Natural killer cell treated with Interleukin-12 subunit alpha and Interleukin-12 subunit beta and Interleukin-15 and Interleukin-18, amount 100 ng/mL, for 72 hours (primary cell): ENCODE measurements at regions not wholly inside any gene's neighbourhood (a gene's known extent, or its start where the extent isn't known, plus 50 kb on each side); places are given as distances from the start of the nearest gene placed in this dataset.
"Not testable (repeated sequence)": the region's sequence is repeated elsewhere in the genome, so short reads cannot be mapped to it uniquely, and the experiment has no call there.

Source experiments
- ATAC-seq, 2 donors: fragments of 150-1000 bp; cut with Tn5 transposase in 1 of 2; sonication (Bioruptor Pico), chemical (Tn5 transposase) in 1 of 2; 2 replicates each; pipeline ENCODE4 v1.10.0; 2021
- DNase-seq: peaks from one replicate; pipeline ENCODE4 v3.0.0; 2022; ENCODE audit warnings: low spot score
- H3K27ac Mint-ChIP-seq, 2 donors: 1 replicate in 1 of 2; 2 replicates in 1 of 2; pipeline ENCODE4 v1.8.0; 2022; ENCODE audit warnings: mixed read lengths in 2 of 2, mild to moderate bottlenecking in 1 of 2, moderate library complexity in 1 of 2
- H3K27me3 Mint-ChIP-seq, 2 donors: 1 replicate in 1 of 2; 2 replicates in 1 of 2; pipeline ENCODE4 v1.8.0; 2022; ENCODE audit warnings: mixed read lengths in 2 of 2
- H3K36me3 Mint-ChIP-seq: one replicate; pipeline ENCODE4 v1.8.0; 2022; ENCODE audit warnings: mixed read lengths
- H3K4me1 Mint-ChIP-seq, 2 donors: 1 replicate in 1 of 2; 2 replicates in 1 of 2; pipeline ENCODE4 v1.8.0; 2022; ENCODE audit warnings: low read depth in 2 of 2, mixed read lengths in 2 of 2, mild to moderate bottlenecking in 1 of 2
- H3K4me3 Mint-ChIP-seq: one replicate; pipeline ENCODE4 v1.8.0; 2022; ENCODE audit warnings: mixed read lengths
- H3K9me3 Mint-ChIP-seq: 2 replicates; pipeline ENCODE4 v1.8.0; 2022; ENCODE audit warnings: mixed read lengths

- H3K27ac Mint-ChIP-seq, DNase-seq: not testable (repeated sequence)
Observed at GRCh38 chr9:22508354-22508753, 61.7 kb downstream of the DMRTA1 start.

GRCh38 chr9:22508790-22509189, 62.2 kb downstream of the DMRTA1 start:
- H3K4me1 Mint-ChIP-seq: no peaks in the 10 kb centered on the region
- H3K9me3 Mint-ChIP-seq: peaks cover 12% of the 10 kb centered on the region
- DNase-seq (no peak), ATAC-seq (no peak)
- no peak overlapping the region for H3K4me3 Mint-ChIP-seq
- no peaks in the 10 kb centered on the region for H3K36me3 Mint-ChIP-seq
- H3K27me3 Mint-ChIP-seq: no peaks in the 10 kb centered on the region
- H3K27ac Mint-ChIP-seq: no peak overlapping the region

More at GRCh38 chr9:22508354-22508753, 61.7 kb downstream of the DMRTA1 start:
- not testable (repeated sequence) for H3K36me3 Mint-ChIP-seq, H3K4me3 Mint-ChIP-seq, H3K27me3 Mint-ChIP-seq, ATAC-seq, H3K4me1 Mint-ChIP-seq
- peaks cover 12% of the 10 kb centered on the region for H3K9me3 Mint-ChIP-seq

- Mint-ChIP-seq H3K27me3 (no peaks in the 10 kb centered on the region), H3K4me1 (no peaks in the 10 kb centered on the region), H3K27ac (no peak overlapping the region), H3K4me3 (no peak overlapping the region), H3K9me3 (peaks cover 4% of the 10 kb centered on the region), H3K36me3 (no peaks in the 10 kb centered on the region)
- ATAC-seq: no peak
- no peak for DNase-seq
Observed at GRCh38 chr9:22512495-22512894, 65.9 kb downstream of the DMRTA1 start.

- no peak for ATAC-seq
- H3K9me3 Mint-ChIP-seq: no peaks in the 10 kb centered on the region
- H3K36me3 Mint-ChIP-seq: no peaks in the 10 kb centered on the region
- H3K27ac Mint-ChIP-seq: no peak overlapping the region
- H3K4me3 Mint-ChIP-seq: no peak overlapping the region
- no peaks in the 10 kb centered on the region for H3K27me3 Mint-ChIP-seq
- no peaks in the 10 kb centered on the region for H3K4me1 Mint-ChIP-seq
- DNase-seq: no peak
Observed at GRCh38 chr9:22514871-22515270, 68.2 kb downstream of the DMRTA1 start.

- no peaks in the 10 kb centered on the region for H3K27me3 Mint-ChIP-seq
- no peak for ATAC-seq
- no peaks in the 10 kb centered on the region for H3K4me1 Mint-ChIP-seq
- no peaks in the 10 kb centered on the region for H3K36me3 Mint-ChIP-seq
- no peak overlapping the region for H3K27ac Mint-ChIP-seq
- H3K4me3 Mint-ChIP-seq: no peak overlapping the region
- peaks cover 10% of the 10 kb centered on the region for H3K9me3 Mint-ChIP-seq
- DNase-seq: no peak
Observed at GRCh38 chr9:22522206-22522740, 75.6 kb downstream of the DMRTA1 start.

- no peak overlapping the region for H3K4me3 Mint-ChIP-seq
- ATAC-seq: no peak
- no peaks in the 10 kb centered on the region for H3K27me3 Mint-ChIP-seq
- H3K9me3 Mint-ChIP-seq: peaks cover 17% of the 10 kb centered on the region
- DNase-seq: no peak
- no peak overlapping the region for H3K27ac Mint-ChIP-seq
- no peaks in the 10 kb centered on the region for H3K4me1 Mint-ChIP-seq
- H3K36me3 Mint-ChIP-seq: no peaks in the 10 kb centered on the region
Observed at GRCh38 chr9:22528485-22528884, 81.9 kb downstream of the DMRTA1 start.

- Mint-ChIP-seq H3K4me3 (no peak overlapping the region), H3K27ac (no peak overlapping the region), H3K27me3 (no peaks in the 10 kb centered on the region), H3K4me1 (no peaks in the 10 kb centered on the region), H3K36me3 (no peaks in the 10 kb centered on the region), H3K9me3 (peaks cover 25% of the 10 kb centered on the region)
- DNase-seq (no peak), ATAC-seq (no peak)
Observed at GRCh38 chr9:22529426-22530199, 83.0 kb downstream of the DMRTA1 start.

GRCh38 chr9:22535780-22536179, 89.2 kb downstream of the DMRTA1 start:
- Mint-ChIP-seq H3K27ac (no peak overlapping the region), H3K36me3 (no peaks in the 10 kb centered on the region), H3K27me3 (no peaks in the 10 kb centered on the region), H3K9me3 (peaks cover 16% of the 10 kb centered on the region), H3K4me1 (no peaks in the 10 kb centered on the region), H3K4me3 (no peak overlapping the region)
- ATAC-seq (no peak), DNase-seq (no peak)

GRCh38 chr9:22537721-22538120, 91.1 kb downstream of the DMRTA1 start:
- H3K27ac Mint-ChIP-seq: no peak overlapping the region
- no peaks in the 10 kb centered on the region for H3K27me3 Mint-ChIP-seq
- H3K4me1 Mint-ChIP-seq: no peaks in the 10 kb centered on the region
- no peak overlapping the region for H3K4me3 Mint-ChIP-seq
- H3K36me3 Mint-ChIP-seq: no peaks in the 10 kb centered on the region
- ATAC-seq (no peak), DNase-seq (no peak)
- peaks cover 17% of the 10 kb centered on the region for H3K9me3 Mint-ChIP-seq

- Mint-ChIP-seq H3K27ac (no peak overlapping the region), H3K4me3 (no peak overlapping the region), H3K4me1 (no peaks in the 10 kb centered on the region), H3K27me3 (no peaks in the 10 kb centered on the region), H3K36me3 (no peaks in the 10 kb centered on the region), H3K9me3 (peaks cover 7% of the 10 kb centered on the region)
- DNase-seq: no peak
- no peak for ATAC-seq
Observed at GRCh38 chr9:22548625-22549024, 102.0 kb downstream of the DMRTA1 start.

- Mint-ChIP-seq H3K4me1 (no peaks in the 10 kb centered on the region), H3K4me3 (no peak overlapping the region), H3K27me3 (no peaks in the 10 kb centered on the region), H3K27ac (no peak overlapping the region), H3K36me3 (peaks cover 14% of the 10 kb centered on the region), H3K9me3 (peaks cover 39% of the 10 kb centered on the region)
- ATAC-seq: no peak
- no peak for DNase-seq
Observed at GRCh38 chr9:22574740-22575139, 128.1 kb downstream of the DMRTA1 start.

GRCh38 chr9:22580788-22581187, 134.2 kb downstream of the DMRTA1 start:
- peaks cover 28% of the 10 kb centered on the region for H3K9me3 Mint-ChIP-seq
- no peaks in the 10 kb centered on the region for H3K36me3 Mint-ChIP-seq
- H3K4me3 Mint-ChIP-seq: no peak overlapping the region
- ATAC-seq (no peak), DNase-seq (no peak)
- H3K27ac Mint-ChIP-seq: no peak overlapping the region
- H3K27me3 Mint-ChIP-seq: no peaks in the 10 kb centered on the region
- H3K4me1 Mint-ChIP-seq: no peaks in the 10 kb centered on the region

- Mint-ChIP-seq H3K4me1 (no peaks in the 10 kb centered on the region), H3K4me3 (no peak overlapping the region), H3K36me3 (peaks cover 2% of the 10 kb centered on the region), H3K9me3 (peaks cover 24% of the 10 kb centered on the region), H3K27ac (no peak overlapping the region), H3K27me3 (no peaks in the 10 kb centered on the region)
- ATAC-seq: no peak
- DNase-seq: no peak
Observed at GRCh38 chr9:22582221-22582620, 135.6 kb downstream of the DMRTA1 start.

GRCh38 chr9:22588918-22589317, 142.3 kb downstream of the DMRTA1 start:
- no peaks in the 10 kb centered on the region for H3K4me1 Mint-ChIP-seq
- ATAC-seq: no peak

More at GRCh38 chr9:22588918-22589317, 142.3 kb downstream of the DMRTA1 start:
- no peak overlapping the region for H3K4me3 Mint-ChIP-seq
- H3K27me3 Mint-ChIP-seq: no peaks in the 10 kb centered on the region
- peaks cover 8% of the 10 kb centered on the region for H3K9me3 Mint-ChIP-seq
- DNase-seq: no peak
- no peak overlapping the region for H3K27ac Mint-ChIP-seq
- peaks cover 4% of the 10 kb centered on the region for H3K36me3 Mint-ChIP-seq
